GM18909 (cell line): ENCODE measurements at regions not wholly inside any gene's neighbourhood (a gene's known extent, or its start where the extent isn't known, plus 50 kb on each side); places are given as distances from the start of the nearest gene placed in this dataset.
"Not testable (repeated sequence)": the region's sequence is repeated elsewhere in the genome, so short reads cannot be mapped to it uniquely, and the experiment has no call there.

Experiments
- ATAC-seq: cut with Tn5 transposase; IDR thresholded peaks from one replicate; pipeline ENCODE4 v1.9.1; 2021; ENCODE audit warnings: mild to moderate bottlenecking; ENCODE audit not compliant: unreplicated experiment, poor library complexity

- ATAC-seq: no peak
Observed at GRCh38 chr14:106343626-106344025, 817.2 kb downstream of the TMEM121 start.

DNA sequence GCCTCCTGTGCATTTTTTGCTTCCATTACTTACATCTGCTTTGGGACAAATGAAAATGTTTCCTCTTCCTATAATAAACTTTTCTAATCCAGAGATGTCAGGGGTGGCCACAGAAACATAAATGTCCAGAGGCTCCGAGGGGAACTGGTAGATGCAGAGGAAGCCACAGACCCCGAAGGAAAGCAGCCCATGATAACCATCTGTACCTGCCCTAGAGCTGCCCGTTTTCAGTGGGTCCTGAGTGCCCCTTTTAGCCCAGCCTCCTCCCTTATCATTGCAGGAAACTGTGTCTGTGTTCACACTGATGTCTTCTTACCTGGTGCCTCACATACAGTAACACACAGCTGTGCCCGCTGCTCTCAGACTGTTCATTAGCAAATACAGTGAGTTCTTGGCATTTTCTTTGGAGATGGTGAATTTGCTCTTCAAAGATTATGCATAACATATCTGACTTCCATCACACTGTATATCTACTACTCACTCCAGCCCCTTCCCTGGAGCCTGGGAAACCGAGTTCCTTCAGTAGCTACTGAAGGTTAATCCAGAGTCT, 817.8 kb downstream of the TMEM121 start:
- not testable (repeated sequence) for ATAC-seq

DNA sequence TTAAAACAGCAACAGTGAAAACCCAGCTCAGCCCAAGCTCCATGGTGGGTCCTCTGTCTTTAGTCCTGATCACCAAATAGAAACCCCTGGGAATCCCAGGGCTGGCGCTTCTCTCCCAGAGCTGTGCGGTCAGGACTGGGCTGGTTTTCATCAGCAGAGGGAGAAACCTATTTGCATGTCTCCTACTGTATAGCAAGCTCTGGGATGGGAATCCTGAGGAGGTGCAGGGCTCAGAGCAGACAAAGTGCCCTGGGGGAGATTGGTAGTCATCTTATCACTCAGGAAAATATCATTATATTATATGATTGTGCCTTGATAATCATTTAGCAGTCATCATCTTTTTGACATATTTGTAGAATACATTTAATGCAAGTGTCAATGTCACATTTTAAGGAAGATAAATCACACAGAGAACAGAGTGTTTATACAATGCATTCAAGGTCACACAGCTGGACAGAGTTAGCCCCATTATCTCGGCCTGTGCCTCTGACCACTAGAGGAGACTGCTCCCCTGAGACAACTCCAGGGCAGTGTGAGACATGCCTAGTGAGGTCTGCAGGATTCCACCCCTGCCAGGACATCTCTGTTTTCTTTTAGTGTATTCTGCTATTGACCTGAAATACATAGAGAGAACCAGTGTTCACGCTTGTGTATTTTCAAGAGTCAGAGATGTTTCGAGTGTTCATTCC, 818.6 kb downstream of the TMEM121 start:
- ATAC-seq: not testable (repeated sequence)

DNA sequence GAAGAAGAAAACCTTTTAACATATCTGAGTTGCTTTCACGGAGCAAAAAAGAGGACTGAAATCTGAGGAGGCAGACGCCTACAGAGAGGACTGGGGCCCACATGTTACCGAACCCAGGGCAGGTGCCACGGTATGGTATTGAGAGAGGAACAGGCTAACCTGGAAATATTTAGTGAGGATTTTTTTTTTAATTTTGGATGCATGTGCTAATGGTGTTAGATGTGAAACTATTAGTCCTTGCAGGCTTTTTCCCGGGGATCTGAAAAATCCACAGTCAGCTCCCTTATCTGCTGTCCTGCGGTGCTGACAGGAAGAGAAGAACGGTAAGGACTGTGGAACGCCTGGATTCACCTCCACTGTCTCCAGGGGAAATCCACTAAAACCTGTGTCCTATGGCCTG, 819.7 kb downstream of the TMEM121 start:
- no peak for ATAC-seq

DNA sequence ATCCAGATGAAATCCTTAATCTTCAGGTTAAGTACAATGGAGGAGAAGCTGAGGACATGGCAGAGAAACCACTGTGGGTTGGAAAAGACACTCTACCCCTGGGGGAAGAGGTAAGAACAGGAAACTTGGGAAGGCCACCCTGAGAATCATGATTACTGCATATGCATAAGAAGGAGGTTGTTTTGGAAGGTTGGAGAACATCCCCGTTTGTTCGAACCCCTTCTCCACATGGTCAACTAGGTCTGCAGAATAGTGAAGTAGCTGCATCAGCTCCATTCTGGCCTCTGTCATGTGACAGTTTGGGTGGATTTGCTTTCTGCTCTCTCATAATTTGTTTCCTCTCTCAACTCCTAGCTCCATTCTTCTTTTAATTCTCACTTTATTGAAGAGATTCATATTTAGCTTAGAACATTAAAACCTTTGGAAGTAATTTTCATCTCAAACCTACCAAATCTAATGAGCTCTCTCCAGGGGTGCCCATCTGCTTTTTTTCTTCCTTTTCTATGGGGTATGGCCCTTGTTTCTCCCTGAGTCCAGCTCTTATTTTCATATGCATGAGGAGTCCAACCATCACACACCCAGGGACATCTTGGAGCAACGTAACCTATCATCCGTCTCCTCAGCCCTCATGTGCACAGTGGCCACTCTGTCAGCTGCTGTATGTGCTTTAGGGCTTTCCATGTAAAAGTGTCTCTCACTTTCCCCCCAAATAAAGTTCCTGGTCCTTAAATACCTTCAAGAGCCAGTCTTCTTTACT, 820.3 kb downstream of the TMEM121 start:
- no peak for ATAC-seq

DNA sequence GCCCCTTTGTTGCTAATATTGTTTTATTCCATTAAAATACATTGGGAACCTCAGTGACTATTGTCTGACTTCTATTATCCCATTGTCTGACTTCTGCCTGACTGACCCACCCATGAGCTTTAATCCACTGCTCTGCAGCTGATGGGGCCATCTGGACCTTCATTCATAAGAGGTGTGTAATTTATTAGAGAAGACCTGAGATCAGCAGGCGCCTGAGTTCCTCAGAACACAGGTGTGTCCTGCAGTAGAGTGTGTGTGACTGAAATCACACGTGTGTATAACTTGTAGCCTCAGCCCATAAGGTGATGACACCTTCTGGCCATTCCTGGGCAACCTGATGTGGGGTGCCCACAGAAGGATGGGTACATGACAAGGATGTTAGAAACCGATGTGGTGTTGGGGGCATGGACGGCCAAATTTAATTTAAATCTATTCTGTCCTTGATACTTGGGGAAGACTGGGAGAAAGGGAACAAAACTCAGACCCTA, 821.0 kb downstream of the TMEM121 start:
- ATAC-seq: no peak

DNA sequence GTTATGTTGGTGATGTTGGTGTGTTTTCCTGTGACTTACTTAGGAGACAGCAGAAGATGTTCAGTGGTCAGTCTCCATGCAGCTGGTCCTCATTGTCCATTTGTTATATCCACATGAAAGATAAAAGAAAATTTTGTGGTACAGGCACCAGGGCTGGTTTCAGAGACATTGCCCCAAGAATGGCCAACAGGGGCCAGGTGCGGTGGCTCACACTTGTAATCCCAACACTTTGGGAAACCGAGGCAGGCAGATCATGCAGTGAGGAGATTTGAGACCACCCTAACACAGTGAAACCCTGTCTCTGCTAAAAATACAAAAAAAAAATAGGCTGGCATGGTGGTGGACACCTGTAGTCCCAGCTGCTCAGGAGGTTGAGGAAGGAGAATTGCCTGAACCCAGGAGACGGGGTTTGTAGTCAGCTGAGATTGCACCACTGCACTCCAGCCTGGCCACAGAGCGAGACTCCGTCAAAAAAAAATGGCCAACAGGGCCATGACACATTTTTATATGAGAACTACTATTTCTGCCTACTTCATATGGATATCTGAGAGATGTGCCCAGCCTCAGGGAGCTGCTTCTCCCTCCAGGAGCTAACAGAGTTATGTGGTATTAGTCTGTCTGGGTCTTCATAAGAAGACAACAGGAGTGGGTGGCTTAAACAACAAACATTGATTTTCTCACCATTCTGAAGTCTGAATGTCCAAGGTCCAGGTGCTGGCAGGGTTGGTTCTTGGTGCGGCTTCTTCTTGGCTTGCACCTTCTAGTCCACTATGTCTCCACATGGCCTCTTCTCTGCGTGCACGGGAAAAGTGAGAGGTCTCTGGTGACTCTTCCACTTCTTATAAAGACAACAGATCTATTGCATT, 821.7 kb downstream of the TMEM121 start:
- no peak for ATAC-seq

- ATAC-seq: not testable (repeated sequence)
Observed at GRCh38 chr14:106348873-106349540, 822.6 kb downstream of the TMEM121 start.

DNA sequence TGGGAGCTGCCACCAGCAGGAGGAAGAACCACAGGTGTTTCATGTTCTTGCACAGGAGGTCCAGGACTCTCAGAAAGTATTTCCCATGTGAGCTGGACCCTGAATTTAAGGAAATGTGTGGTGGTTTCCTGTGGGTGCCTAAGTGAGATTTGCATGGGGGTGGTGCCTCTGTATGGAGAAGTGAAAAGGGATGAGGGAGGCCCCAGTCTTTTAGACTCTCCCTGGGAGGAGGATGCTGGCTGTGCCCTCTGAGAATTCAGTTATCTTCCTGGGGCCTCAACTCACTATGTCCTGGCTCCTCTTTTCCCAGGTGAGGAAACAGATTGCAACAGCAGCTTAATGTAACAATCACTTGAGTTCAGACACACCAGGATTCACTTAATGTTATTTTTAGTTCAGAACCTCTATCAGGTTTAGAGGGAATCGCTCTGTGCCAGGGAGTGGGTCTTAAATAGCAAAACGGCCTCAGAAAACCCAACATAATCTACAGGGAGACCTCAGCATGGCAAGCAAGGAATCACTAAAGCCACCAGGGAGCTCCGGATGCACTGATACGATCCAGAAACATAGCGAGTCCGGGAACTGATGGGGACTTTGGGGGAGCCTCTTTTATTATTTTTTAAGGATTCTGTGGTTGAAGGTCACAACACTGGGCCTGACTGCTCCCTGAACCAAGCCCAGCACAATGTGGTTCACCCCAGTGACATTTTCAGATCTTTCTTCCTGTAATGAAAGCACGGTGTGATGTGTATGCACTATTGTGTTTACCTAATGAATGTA, 823.5 kb downstream of the TMEM121 start:
- not testable (repeated sequence) for ATAC-seq

DNA sequence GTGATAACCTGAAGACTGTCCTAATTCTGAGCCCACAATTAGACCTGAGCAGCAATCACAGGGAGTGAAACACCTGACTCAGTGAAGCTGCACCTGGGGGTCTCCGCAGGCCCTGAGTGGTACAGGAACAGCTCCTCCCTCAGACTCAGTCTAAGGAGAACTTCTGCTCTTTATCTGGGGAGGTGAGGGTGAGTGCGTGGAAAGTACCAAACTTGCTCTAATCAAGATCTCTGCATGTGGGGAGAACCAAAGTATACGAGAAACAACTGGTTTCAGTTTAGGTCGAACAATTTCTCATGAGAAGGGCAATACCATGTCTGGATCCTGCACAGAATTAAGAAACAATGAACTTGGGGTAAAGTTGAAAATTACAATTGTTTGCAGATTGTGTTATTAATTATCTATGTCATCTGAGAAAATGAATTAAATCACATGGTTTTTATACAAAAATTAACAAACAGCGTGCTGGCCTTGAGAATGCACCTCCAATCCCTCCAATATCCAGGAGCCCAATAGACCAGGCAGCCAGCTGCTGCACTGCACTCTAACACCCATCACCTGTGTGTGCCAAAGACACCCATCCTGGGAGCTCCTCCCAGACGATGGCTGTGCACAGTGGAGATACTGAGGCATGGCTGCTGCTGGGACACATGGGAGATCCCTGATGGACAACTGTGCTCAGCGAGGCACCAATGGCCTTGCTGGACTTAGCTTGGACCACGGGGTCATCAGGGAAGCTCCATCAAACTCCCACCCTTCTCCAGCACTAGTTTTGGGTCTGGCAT, 828.8 kb downstream of the TMEM121 start:
- peak; percentile 43 for ATAC-seq

- ATAC-seq: not testable (repeated sequence)
Observed at GRCh38 chr14:106355881-106356642, 829.7 kb downstream of the TMEM121 start.

DNA sequence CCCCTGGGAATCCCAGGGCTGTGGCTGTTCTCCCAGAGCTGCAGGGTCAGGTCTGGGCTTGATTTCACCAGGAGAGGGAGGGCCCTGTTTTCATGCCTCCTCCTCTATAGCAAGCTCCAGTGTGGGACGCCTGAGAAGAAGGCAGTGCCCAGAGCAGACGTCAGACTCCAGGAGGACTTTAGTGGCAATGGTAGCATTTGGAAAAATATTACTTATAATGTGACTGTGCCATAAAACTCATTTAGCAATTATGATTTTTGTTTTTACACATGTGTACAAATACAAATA, 830.2 kb downstream of the TMEM121 start:
- ATAC-seq: not testable (repeated sequence)

DNA sequence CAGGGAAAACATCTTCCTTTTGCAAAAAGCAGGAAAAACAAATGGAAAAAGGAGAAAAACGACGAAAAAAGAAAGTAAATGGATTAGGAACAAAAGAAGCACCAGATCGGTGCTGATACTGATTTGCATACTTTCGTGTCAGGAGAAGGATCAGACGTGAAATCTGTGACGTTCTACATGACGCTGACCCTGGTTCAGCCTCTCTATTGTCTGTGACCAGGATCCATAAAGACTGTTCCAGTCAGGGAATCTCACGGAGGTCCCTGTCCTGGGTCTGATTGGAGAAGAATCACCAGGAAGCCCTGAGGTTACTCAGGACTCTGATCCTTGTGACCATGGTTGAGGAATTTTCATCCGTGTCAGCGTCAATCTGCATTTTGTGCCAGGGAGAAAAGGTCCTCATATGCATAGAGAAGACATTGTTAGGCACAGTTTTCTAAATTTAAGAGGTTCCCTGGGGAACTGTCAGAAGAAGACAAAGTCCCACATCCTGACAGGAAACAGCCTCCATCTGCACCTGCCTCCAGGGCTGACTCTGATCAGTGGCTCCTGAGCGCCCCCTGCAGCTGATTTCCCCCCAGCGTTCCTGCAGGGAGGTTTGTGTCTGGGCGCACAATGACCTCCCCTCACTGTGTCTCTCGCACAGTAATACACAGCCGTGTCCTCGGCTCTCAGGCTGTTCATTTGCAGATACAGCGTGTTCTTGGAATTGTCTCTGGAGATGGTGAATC, 832.9 kb downstream of the TMEM121 start:
- ATAC-seq: not testable (repeated sequence)

DNA sequence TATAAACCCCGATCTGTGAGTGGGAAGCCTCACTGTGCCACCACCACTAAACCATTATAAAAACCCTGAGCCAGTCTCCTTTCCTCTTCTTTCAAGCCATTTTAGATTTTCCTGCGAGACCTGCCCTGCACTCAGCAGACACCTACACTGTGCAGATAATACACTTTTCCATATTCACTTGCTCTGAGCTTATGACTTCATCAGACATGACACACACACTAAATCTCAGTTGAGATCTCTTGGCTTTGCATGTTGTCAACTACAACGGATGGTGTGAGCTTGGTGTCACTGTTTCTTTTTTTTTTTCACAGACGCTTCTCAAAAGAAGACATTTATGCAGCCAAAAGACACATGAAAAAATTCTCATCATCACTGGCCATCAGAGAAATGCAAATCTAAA, 839.0 kb downstream of the TMEM121 start:
- ATAC-seq: not testable (repeated sequence)

- not testable (repeated sequence) for ATAC-seq
Observed at GRCh38 chr14:106365894-106366293, 839.5 kb downstream of the TMEM121 start.

- not testable (repeated sequence) for ATAC-seq
Observed at GRCh38 chr14:106366971-106367370, 840.6 kb downstream of the TMEM121 start.

DNA sequence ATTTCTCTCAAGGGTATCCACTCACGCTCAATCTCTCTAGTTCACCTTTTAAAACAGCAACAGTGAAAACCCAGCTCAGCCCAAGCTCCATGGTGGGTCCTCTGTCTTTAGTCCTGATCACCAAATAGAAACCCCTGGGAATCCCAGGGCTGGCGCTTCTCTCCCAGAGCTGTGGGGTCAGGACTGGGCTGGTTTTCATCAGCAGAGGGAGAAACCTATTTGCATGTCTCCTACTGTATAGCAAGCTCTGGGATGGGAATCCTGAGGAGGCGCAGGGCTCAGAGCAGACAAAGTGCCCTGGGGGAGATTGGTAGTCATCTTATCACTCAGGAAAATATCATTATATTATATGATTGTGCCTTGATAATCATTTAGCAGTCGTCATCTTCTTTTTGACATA, 843.1 kb downstream of the TMEM121 start:
- ATAC-seq: not testable (repeated sequence)
